OCI-M2 (cell line): ENCODE measurements at regions not wholly inside any gene's neighbourhood (a gene's known extent, or its start where the extent isn't known, plus 50 kb on each side); places are given as distances from the start of the nearest gene placed in this dataset.

Experiments used
- DNase-seq: peaks from one replicate; lab custom pipeline; 2025; ENCODE audit not compliant: unreplicated experiment; lab: John Stamatoyannopoulos, UW

GRCh38 chr18:60754413-60755009 is 381.9 kb upstream of the MC4R start:
- DNase-seq = no peak

- no peak for DNase-seq
Observed at GRCh38 chr18:60755134-60755533, 382.6 kb upstream of the MC4R start.

DNA sequence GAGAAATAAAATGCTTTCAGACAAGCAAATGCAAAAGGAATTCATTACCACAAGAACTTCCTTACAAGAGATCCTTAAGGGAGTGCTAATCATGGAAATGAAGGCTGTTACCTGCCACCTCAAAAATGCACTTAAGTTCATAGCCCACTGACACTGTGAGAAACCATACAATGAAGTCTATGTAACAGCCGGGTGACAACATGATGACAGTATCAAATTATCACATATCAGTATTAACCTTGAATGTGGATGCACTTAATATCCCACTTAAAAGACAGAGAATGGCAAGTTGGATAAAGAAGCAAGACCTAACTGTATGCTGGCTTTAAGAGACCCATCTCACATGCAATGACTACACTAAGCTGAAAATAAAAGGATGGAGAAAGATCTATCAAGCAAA is 403.4 kb upstream of the MC4R start:
- DNase-seq = no peak

DNA sequence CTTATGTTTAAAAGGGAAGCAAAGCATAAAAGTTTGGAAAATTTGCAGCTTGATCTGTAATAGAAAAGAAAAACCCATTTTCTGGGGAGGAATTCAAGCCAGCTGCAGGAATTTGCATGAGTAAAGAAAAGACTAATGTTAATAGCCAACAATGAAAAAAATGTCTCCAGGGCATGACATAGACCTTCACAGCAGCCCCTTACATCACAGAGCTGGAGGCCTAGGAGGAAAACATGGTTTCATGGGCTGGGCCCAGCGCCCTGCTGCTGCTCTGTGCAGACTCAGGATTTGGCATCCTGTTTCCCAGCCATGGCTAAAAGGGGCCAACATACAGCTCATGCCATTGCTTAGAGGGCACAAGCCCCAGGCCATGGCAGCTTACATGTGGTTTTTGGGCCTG is 411.6 kb upstream of the MC4R start:
- no peak for DNase-seq

DNA sequence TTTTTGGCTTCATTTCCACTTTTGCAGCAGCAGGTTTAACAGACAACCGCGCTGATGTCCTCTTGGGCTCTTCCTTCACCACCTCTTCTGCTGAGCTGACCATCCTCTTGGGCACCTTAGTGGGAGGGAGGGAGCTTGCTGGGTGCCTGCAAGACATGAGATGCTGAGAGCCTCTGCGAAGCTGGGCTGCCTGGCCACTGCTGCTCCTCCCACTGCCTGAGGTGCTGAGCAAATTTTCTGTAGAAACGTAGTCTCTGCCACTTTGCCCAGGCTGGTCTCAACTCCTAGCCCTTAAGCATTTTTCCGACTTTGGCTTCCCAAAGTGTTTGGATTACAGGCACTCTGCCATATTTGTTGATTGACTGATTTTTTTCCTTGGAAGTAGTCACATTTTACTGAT is 422.2 kb upstream of the MC4R start:
- DNase-seq = no peak

DNA sequence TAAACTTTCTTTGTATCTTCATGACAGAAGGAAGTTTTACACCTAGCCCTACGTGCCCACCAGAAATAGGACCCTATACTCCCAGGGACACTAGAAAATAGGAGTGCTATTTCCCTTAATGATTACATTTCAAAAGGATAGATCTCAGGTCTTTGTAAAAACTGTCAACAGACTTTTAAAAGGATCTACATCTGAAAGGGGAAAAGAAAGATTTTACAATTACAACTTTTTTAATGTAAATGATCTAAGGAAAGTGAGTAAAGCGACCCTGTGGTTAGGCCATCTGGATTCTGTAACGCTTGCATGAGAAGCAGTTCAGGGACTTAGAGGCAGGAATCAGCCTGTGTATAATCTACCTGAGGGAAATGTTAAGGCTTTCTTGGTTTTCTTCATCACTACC is 431.8 kb upstream of the MC4R start:
- no peak for DNase-seq

DNA sequence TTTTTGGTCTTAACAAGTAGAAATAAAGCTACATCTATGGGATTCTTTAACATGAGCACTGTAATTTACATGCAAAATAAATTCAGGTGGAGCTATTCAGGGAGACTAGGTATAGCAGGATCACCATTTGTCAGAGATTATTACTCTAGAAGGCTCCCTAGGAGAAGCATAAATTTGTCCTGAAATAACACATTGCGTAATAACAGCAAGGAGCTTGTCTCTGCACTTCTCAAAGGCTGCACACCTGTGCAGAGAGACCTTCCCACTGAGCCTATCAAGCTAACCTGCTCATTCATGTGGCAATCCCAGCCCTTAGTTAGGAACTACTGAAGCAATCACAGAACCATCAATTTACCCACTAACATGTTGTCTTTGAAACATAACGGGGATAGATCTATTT is 437.4 kb upstream of the MC4R start:
- no peak for DNase-seq

DNA sequence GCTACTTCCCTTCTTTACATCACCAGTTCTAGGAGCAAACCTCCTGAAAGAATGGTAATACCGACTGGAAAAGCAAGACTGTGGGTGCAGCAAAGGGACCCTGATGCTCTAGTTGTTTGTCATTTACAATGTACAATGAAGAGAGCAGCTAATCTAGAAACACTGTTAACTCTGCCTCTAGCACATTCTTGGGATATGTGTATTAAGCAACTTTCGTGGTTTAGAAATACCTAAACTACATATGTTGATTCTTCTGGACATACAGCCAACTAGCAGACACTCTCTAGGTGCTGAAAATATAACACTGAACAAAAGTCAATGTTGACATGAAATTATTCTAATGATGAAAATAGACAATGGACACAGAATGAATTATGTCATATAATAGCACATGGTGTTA is 440.3 kb upstream of the MC4R start:
- DNase-seq = no peak

- no peak for DNase-seq
Observed at GRCh38 chr18:60826346-60826745, 453.8 kb upstream of the MC4R start.

DNA sequence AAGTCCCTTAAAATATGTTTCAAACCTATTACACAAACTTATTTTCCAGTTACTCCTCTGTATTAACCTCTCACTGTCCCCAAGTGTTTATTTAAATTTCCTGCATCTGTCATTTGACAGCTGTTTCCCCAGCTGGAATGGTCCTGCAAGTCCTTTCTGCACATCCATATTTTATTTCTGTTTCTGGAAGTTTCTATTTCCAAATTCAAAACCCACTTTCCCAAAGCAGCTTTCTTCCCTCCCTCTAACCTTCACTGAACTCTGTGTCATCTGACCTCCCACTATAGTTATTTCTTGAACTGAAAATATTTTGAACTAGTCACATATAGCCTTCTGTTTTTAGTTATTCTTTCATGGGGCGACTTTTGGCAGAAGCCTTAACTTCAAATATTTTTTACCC is 459.4 kb upstream of the MC4R start:
- DNase-seq = no peak

DNA sequence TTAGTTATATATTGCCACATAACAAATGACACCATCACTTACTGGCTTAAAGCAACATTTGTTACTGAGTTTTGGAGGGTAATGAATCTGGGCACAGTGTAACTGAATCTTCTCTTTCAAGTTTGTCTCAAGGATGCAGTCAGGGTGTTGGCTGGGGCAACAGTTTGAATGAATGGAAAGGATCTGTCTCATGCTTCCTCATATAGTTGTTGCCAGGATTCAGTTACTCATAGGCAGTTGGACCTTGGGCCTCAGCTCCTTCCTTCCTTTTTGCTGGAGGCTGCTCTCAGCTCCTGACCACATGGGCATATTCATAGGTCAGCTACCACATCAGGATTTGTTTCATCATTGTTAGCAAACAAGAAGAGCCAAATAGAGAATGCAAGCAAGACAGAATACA is 466.1 kb upstream of the MC4R start:
- no peak for DNase-seq

DNA sequence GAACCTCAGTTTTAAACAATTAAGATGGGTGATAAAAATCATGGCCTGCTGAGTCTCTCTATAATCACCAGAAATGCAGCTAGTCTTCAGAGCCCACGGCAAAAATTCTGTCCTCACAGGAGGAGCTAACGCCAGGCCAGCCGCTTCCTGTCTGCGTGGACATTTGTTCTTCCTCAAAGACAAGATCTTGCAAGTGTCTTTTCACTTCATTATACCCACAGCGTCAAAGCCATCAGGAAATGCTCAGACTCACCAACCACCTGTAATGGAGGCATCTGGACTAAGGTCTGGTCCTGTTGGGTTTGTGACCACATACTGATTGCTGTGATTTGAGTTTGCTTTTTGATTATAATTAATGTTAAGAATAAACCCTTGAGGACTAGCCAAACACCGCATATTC is 473.8 kb upstream of the MC4R start:
- no peak for DNase-seq

- DNase-seq = no peak
Observed at GRCh38 chr18:60847517-60847916, 474.9 kb upstream of the MC4R start.

DNA sequence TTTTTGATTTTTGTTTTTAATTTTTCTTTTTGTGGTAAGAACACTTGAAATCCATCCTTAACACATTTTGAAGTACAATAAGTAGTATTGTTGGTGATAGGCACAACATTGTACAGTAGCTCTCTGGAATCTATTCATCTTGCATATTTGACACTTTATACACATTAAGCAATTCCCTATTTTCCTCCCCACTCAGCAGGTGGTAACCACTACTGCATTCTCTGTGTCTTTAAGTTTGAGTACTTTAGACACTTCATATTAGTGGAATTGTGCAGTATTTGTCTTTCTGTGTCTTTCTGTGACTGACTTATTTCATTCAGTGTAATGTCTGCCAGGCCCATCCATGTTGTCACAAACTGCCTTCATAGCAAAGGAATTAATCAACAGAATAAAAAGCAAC is 471.7 kb upstream of the CDH20 start:
- no peak for DNase-seq

DNA sequence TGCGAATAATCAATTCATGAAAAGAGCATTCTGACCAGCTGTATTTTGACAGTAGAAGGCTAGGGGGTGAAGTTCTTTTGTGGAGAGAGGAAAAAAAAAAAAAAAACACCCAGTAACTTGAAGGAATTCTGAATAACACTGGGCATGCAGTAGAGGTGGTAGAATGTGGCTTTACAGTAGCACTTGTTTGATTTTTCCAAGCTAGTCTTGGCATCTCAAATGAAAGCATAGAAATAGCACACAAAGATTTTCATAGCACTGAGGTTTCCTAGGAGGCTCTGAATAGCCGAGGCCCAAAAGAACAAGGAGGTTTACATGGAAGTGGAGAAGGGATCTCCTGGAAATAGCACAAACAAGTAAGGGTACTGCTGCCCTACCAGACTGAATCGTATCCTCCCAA is 470.2 kb upstream of the CDH20 start:
- no peak for DNase-seq

GRCh38 chr18:60865801-60866200 is 467.4 kb upstream of the CDH20 start:
- DNase-seq = no peak

GRCh38 chr18:60870261-60871153 is 462.7 kb upstream of the CDH20 start:
- no peak for DNase-seq

DNA sequence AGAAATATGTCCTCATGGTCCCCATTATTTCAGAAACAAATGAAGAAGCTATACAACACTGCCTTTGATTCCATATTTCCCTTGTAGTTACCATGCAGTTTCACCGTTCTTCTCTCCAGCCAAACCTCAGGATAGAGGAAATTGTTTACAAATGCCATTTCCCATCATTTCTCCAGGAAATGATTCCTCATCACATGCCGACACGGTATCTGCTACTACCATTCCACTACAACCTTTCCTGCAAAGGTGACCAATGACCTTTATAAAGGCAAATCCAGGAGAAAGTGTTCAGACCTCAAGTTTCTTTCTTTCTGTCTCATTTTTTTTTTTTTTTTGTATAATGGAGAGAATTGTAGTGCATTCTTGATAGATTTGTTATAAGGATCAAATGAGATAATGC is 460.8 kb upstream of the CDH20 start:
- DNase-seq = no peak

DNA sequence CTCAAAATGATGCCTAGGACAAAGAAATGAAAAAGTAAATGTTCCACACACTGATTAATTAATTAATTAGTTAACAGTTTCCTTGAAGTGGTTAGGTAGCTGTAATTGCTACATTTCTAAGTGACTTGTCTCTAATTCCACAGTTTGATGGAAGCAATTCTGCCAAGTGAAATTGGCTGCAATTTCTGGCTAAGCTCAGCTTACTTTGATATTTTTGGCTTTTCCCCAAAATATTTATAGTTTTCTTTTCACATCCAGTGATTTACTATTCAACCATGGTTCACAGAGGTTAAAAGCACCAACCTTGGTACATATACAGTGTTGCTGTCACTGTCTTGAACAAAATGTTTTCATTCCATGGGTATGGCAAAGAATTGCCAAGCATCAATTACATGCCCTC is 459.5 kb upstream of the CDH20 start:
- DNase-seq = no peak

GRCh38 chr18:60875957-60876507 is 457.2 kb upstream of the CDH20 start:
- no peak for DNase-seq

GRCh38 chr18:60880184-60880583 is 453.0 kb upstream of the CDH20 start:
- DNase-seq = no peak

DNA sequence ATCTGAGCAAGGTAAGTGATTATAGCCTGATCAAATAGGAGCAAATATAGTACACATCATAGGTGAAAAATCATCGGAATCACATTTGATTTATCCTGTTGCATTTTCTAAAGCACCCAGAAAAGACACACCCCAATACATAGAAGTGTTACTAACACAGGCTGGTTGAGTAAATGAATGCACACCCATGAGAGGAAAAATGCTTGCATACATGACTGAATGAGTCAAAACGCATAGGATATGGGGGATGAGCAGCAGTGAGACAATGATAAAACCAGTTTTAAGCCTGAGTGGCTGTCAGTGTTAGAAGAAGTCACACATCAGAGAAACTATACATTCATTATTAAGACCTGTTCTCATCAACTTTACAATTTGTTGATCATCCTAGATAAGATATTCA is 449.6 kb upstream of the CDH20 start:
- DNase-seq = no peak
